IPS-18c (cell line): ENCODE measurements at regions not wholly inside any gene's neighbourhood (a gene's known extent, or its start where the extent isn't known, plus 50 kb on each side); places are given as distances from the start of the nearest gene placed in this dataset.
"Not testable (repeated sequence)": the region's sequence is repeated elsewhere in the genome, so short reads cannot be mapped to it uniquely, and the experiment has no call there.

Source experiments
- H3K4me3 ChIP-seq: 2 replicates; pipeline ENCODE4 v1.7.0; 2013; ENCODE audit warnings: low read depth, mild to moderate bottlenecking, low read length, moderate library complexity; ENCODE audit not compliant: insufficient read depth
- H3K9me3 ChIP-seq: one replicate; pipeline ENCODE4 v1.6.1; 2013; ENCODE audit warnings: mild to moderate bottlenecking, low read length, moderate library complexity; ENCODE audit not compliant: control insufficient read depth, insufficient read depth

- Histone ChIP-seq H3K4me3 (no peak overlapping the region), H3K9me3 (no peaks in the 10 kb centered on the region)
These were observed 281.2 kb downstream of the MYCN start for GRCh38 chr2:16221461-16222010.

GRCh38 chr2:16219292-16219975 is 279.1 kb downstream of the MYCN start:
- Histone ChIP-seq H3K9me3 (no peaks in the 10 kb centered on the region), H3K4me3 (peak overlapping the region; percentile 12; the same call in 1 of the 2 replicates)

- H3K4me3 ChIP-seq, result no peak overlapping the region
- no peaks in the 10 kb centered on the region for H3K9me3 ChIP-seq
These were observed 278.3 kb downstream of the MYCN start for GRCh38 chr2:16218625-16219024.

- H3K9me3 ChIP-seq, result no peaks in the 10 kb centered on the region
- no peak overlapping the region for H3K4me3 ChIP-seq
These were observed 277.8 kb downstream of the MYCN start for GRCh38 chr2:16218161-16218560.

- not testable (repeated sequence) for H3K9me3 ChIP-seq
These were observed 277.4 kb downstream of the MYCN start for GRCh38 chr2:16217741-16218140.

GRCh38 chr2:16217291-16217690 is 276.9 kb downstream of the MYCN start:
- Histone ChIP-seq H3K4me3 (no peak overlapping the region), H3K9me3 (no peaks in the 10 kb centered on the region)

More at GRCh38 chr2:16217741-16218140, 277.4 kb downstream of the MYCN start:
- not testable (repeated sequence) for H3K4me3 ChIP-seq

GRCh38 chr2:16216558-16216945 is 276.2 kb downstream of the MYCN start:
- Histone ChIP-seq H3K4me3 (no peak overlapping the region), H3K9me3 (peaks cover 2% of the 10 kb centered on the region)

GRCh38 chr2:16215902-16216557 is 275.7 kb downstream of the MYCN start:
- H3K9me3 ChIP-seq, result peaks cover 2% of the 10 kb centered on the region

GRCh38 chr2:16214861-16215260 is 274.5 kb downstream of the MYCN start:
- peaks cover 5% of the 10 kb centered on the region for H3K9me3 ChIP-seq

More at GRCh38 chr2:16215902-16216557, 275.7 kb downstream of the MYCN start:
- H3K4me3 ChIP-seq, result no peak overlapping the region

GRCh38 chr2:16214391-16214790 is 274.0 kb downstream of the MYCN start:
- no peak overlapping the region for H3K4me3 ChIP-seq
- H3K9me3 ChIP-seq, result peaks cover 5% of the 10 kb centered on the region

More at GRCh38 chr2:16214861-16215260, 274.5 kb downstream of the MYCN start:
- no peak overlapping the region for H3K4me3 ChIP-seq

- peaks cover 5% of the 10 kb centered on the region for H3K9me3 ChIP-seq
- H3K4me3 ChIP-seq, result no peak overlapping the region
These were observed 272.0 kb downstream of the MYCN start for GRCh38 chr2:16212321-16212720.

GRCh38 chr2:16211341-16211740 is 271.0 kb downstream of the MYCN start:
- peaks cover 7% of the 10 kb centered on the region for H3K9me3 ChIP-seq
- H3K4me3 ChIP-seq, result no peak overlapping the region

GRCh38 chr2:16210841-16211240 is 270.5 kb downstream of the MYCN start:
- Histone ChIP-seq H3K9me3 (peaks cover 7% of the 10 kb centered on the region), H3K4me3 (no peak overlapping the region)

GRCh38 chr2:16209799-16210198 is 269.4 kb downstream of the MYCN start:
- H3K9me3 ChIP-seq, result peaks cover 7% of the 10 kb centered on the region

GRCh38 chr2:16208921-16209320 is 268.6 kb downstream of the MYCN start:
- no peak overlapping the region for H3K4me3 ChIP-seq
- peaks cover 7% of the 10 kb centered on the region for H3K9me3 ChIP-seq

More at GRCh38 chr2:16209799-16210198, 269.4 kb downstream of the MYCN start:
- no peak overlapping the region for H3K4me3 ChIP-seq

- H3K9me3 ChIP-seq, result peaks cover 7% of the 10 kb centered on the region
- no peak overlapping the region for H3K4me3 ChIP-seq
These were observed 268.0 kb downstream of the MYCN start for GRCh38 chr2:16208241-16208797.

GRCh38 chr2:16207611-16208010 is 267.3 kb downstream of the MYCN start:
- peaks cover 7% of the 10 kb centered on the region for H3K9me3 ChIP-seq
- no peak overlapping the region for H3K4me3 ChIP-seq

- Histone ChIP-seq H3K9me3 (peaks cover 7% of the 10 kb centered on the region), H3K4me3 (no peak overlapping the region)
These were observed 266.8 kb downstream of the MYCN start for GRCh38 chr2:16207151-16207550.
